ENCODE measurements at regions not wholly inside any gene's neighbourhood (a gene's known extent, or its start where the extent isn't known, plus 50 kb on each side); places are given as distances from the start of the nearest gene placed in this dataset.

DNA sequence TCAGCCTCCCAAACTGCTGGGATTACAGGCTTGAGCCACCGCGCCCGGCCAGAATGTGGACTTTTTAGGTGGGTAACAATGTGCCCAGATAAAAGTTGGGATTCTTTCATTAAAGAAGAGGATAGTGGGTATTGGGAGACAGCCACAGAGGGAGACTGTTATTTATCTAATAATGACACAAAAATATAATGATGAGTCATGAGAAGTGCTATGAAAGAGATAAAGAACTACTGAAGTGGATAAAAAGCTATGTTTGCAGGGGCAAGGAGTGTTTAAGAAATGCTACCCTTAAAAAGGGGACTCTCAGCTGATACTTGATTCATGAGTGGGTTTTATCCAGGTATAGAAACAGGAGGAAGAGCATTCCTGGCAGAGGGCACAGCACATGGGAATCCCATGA is 143.6 kb upstream of the ERCC6L2 start:
- ATAC-seq = no peak
- Histone ChIP-seq H3K36me3 (ENCODE audit: control insufficient read depth in 2 of 2, insufficient read depth in 2 of 2, low read length in 1 of 2) (no peaks in the 10 kb centered on the region), H4K20me1 (ENCODE audit: control insufficient read depth, insufficient read depth) (no peaks in the 10 kb centered on the region), H3K4me1 (ENCODE audit: control insufficient read depth, insufficient read depth, low read length) (no peaks in the 10 kb centered on the region), H3K9me3 (replicated peaks; ENCODE audit: control insufficient read depth, insufficient read depth, low read length) (peaks cover 1% of the 10 kb centered on the region; the same call in 1 of the 3 replicates), H3K27ac (ENCODE audit: control insufficient read depth, insufficient read depth) (no peak overlapping the region), H3K27me3 (replicated peaks in 1 of 2; ENCODE audit: control insufficient read depth in 2 of 2, insufficient read depth in 2 of 2, low read length in 1 of 2) (peaks cover 0 to 3% of the 10 kb centered on the region in 2 experiments; a peak in 1 of 4 replicates), H3K9ac (ENCODE audit: control insufficient read depth, insufficient read depth, low read length) (no peak overlapping the region), H3K4me2 (ENCODE audit: control insufficient read depth, insufficient read depth) (no peak overlapping the region), H3K4me3 (no peak overlapping the region), H3K79me2 (ENCODE audit: control insufficient read depth, insufficient read depth, low read length) (no peaks in the 10 kb centered on the region), H2AFZ (ENCODE audit: control insufficient read depth, low read depth, low read length) (no peak overlapping the region)
- SMC1A ChIA-PET (ENCODE audit: uncharacterized antibody, unreplicated experiment) = no interaction called here
- TF ChIP-seq YBX1 (IDR thresholded peaks at IDR 0.05) (no peak), BHLHE40 (IDR thresholded peaks at IDR 0.05; ENCODE audit: borderline replicate concordance in 1 of 2, low read depth in 2 of 2, low read length in 1 of 2) (no peak), CREB1 (IDR thresholded peaks at IDR 0.05; ENCODE audit: low read depth) (no peak), MYC (IDR thresholded peaks at IDR 0.05; ENCODE audit: insufficient read depth, insufficient read length, insufficient replicate concordance, low read length, severe bottlenecking) (no peak), TCF7 (IDR thresholded peaks at IDR 0.05; ENCODE audit: borderline replicate concordance) (no peak), GATAD2B (conservative IDR thresholded peaks at IDR 0.05; ENCODE audit: low read depth) (no peak), CBX3 (IDR thresholded peaks at IDR 0.05; ENCODE audit: borderline replicate concordance, low read depth) (no peak), EP300 (IDR thresholded peaks at IDR 0.05; ENCODE audit: borderline replicate concordance in 1 of 2, control insufficient read depth in 1 of 2, low read depth in 2 of 2, low read length in 2 of 2) (no peak), ATF7 (IDR thresholded peaks at IDR 0.05; ENCODE audit: low read depth) (no peak), POLR2A (IDR thresholded peaks at IDR 0.05; ENCODE audit: low read depth, low read length) (no peak), NKRF (conservative IDR thresholded peaks at IDR 0.05) (no peak), CHD1 (IDR thresholded peaks at IDR 0.05; ENCODE audit: low read depth, low read length) (no peak), TAF1 (IDR thresholded peaks at IDR 0.05; ENCODE audit: borderline replicate concordance, low read depth, low read length) (no peak), FOXK2 (IDR thresholded peaks at IDR 0.05) (no peak)
- TF ChIP-seq, protein P1, sequence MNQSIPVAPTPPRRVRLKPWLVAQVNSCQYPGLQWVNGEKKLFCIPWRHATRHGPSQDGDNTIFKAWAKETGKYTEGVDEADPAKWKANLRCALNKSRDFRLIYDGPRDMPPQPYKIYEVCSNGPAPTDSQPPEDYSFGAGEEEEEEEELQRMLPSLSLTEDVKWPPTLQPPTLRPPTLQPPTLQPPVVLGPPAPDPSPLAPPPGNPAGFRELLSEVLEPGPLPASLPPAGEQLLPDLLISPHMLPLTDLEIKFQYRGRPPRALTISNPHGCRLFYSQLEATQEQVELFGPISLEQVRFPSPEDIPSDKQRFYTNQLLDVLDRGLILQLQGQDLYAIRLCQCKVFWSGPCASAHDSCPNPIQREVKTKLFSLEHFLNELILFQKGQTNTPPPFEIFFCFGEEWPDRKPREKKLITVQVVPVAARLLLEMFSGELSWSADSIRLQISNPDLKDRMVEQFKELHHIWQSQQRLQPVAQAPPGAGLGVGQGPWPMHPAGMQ (IDR thresholded peaks at IDR 0.05; ENCODE audit: borderline replicate concordance) = no peak
- TF ChIP-seq, protein P2, sequence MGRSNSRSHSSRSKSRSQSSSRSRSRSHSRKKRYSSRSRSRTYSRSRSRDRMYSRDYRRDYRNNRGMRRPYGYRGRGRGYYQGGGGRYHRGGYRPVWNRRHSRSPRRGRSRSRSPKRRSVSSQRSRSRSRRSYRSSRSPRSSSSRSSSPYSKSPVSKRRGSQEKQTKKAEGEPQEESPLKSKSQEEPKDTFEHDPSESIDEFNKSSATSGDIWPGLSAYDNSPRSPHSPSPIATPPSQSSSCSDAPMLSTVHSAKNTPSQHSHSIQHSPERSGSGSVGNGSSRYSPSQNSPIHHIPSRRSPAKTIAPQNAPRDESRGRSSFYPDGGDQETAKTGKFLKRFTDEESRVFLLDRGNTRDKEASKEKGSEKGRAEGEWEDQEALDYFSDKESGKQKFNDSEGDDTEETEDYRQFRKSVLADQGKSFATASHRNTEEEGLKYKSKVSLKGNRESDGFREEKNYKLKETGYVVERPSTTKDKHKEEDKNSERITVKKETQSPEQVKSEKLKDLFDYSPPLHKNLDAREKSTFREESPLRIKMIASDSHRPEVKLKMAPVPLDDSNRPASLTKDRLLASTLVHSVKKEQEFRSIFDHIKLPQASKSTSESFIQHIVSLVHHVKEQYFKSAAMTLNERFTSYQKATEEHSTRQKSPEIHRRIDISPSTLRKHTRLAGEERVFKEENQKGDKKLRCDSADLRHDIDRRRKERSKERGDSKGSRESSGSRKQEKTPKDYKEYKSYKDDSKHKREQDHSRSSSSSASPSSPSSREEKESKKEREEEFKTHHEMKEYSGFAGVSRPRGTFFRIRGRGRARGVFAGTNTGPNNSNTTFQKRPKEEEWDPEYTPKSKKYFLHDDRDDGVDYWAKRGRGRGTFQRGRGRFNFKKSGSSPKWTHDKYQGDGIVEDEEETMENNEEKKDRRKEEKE (IDR thresholded peaks at IDR 0.05) = no peak
- no peak for FAIRE-seq
- RAD21 ChIA-PET (ENCODE audit: unreplicated experiment) = interaction anchor here (0.7 kb wide), 1 partner anchor 14 kb away, joined by 3 read pairs; no protein-coding TSS in a partner anchor
- no TSS peak for BruUV-seq (replicated peaks)
- intact Hi-C loops (cut with micrococcal nuclease; ENCODE audit: unreplicated experiment) (no loop called here), in situ Hi-C loops (cut with MboI) (no loop called here)
- DNase-seq (ENCODE audit: low read depth, low spot score) = no peak
- CTCF ChIA-PET = interaction anchor here (0.8 to 1.7 kb wide), 2 partner anchors 8 to 575 kb away, joined by 3 read pairs; no protein-coding TSS in a partner anchor
- WGBS (ENCODE audit: insufficient coverage, insufficient replicate concordance, low lambda C conversion rate, missing lambda C conversion rate) = 62% methylated on average over 3 of the region's 3 CpGs
- POLR2A ChIA-PET = no interaction called here
